Amniotic epithelial cell (primary cell): ENCODE measurements at regions not wholly inside any gene's neighbourhood (a gene's known extent, or its start where the extent isn't known, plus 50 kb on each side); places are given as distances from the start of the nearest gene placed in this dataset.

Experiments
- DNase-seq: peaks from one replicate; pipeline ENCODE4 v3.0.0-alpha.2; 2010; ENCODE audit warnings: low read depth

- no peak for DNase-seq
Observed at GRCh38 chr4:23660865-23661264, 229.0 kb downstream of the PPARGC1A start.

- no peak for DNase-seq
Observed at GRCh38 chr4:23654791-23655190, 235.1 kb downstream of the PPARGC1A start.

GRCh38 chr4:23648854-23649596 lies 240.8 kb downstream of the PPARGC1A start:
- no peak for DNase-seq

DNA sequence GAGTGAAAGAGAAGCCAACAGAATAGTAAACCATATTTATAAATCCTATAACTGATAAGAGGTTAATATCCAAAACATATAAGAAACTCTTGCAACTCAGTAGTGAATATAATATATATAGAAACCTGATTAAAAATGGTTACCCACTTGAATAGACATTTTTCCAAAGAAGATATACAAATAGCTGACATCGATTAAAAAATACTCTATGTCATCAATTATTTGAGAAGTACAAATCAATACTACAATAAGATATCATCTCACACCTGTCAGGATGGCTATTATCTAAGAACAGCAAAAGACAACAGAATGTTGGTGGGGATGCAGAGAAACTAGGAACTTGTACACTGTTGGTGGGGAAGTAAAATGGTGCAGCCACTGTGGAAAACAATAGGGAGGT lies 254.4 kb downstream of the PPARGC1A start:
- DNase-seq = no peak

- DNase-seq = no peak
Observed at GRCh38 chr4:23631255-23631950, 258.4 kb downstream of the PPARGC1A start.

DNA sequence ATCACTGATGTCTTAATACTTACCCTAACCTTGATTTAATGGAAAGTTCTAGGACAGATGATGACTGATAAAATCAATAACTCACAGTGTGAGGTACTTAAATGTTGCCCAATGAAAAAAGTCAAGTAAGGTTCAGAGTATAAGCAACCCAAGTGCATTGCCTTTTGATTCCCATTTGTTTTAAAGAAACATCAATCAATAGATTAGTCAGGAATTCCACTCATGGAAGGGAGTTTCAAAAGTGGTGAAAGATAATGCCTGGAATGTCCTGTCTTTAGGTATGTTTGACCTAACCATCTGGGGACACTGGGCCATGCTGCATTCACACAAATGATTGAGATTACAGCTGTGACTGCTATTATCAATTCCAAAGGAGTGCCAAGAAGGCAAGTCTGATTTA lies 259.7 kb downstream of the PPARGC1A start:
- DNase-seq = no peak

DNA sequence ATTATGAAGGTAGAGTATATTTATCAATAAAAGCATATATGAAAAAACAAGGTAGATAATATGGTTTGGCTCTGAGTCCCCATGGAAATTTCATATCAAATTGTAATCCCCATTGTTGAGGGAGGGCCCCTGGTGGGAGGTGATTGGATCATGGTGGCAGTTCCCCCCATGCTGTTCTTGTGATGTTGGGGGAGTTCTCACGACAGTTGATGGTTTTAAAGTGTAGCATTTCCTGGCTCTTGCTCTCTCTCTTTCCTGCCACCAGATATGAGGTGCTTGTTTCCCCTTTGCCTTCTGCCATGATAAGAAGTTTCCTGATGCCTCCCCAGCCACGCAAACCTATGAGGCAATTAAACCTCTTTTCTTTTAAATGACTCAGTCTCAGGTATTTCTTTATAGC lies 260.4 kb downstream of the PPARGC1A start:
- no peak for DNase-seq

- no peak for DNase-seq
Observed at GRCh38 chr4:23614284-23614892, 275.5 kb downstream of the PPARGC1A start.

GRCh38 chr4:23613782-23614181 lies 276.1 kb downstream of the PPARGC1A start:
- DNase-seq = no peak

DNA sequence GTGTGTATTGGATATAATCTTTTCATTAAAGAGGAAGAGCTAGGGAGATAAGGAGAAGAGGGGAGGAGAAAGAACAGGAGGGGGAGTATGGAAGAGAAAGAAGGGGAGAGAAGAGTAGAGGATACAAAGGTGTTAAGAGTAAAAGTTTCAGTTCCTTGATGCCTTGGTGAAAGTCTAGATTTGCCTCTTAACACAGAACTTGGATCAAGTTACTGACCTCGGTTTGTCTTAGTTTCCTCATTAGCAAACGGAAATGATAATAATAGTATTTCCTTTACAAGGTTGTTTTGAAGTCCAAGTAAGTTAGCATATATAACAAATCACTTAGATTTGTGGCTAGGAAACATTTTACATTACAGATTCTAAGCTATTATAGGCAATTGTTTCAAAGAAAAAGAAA lies 287.1 kb downstream of the PPARGC1A start:
- DNase-seq = no peak

GRCh38 chr4:23594125-23594524 lies 295.7 kb downstream of the PPARGC1A start:
- DNase-seq = no peak

- no peak for DNase-seq
Observed at GRCh38 chr4:23590431-23590830, 299.4 kb downstream of the PPARGC1A start.

DNA sequence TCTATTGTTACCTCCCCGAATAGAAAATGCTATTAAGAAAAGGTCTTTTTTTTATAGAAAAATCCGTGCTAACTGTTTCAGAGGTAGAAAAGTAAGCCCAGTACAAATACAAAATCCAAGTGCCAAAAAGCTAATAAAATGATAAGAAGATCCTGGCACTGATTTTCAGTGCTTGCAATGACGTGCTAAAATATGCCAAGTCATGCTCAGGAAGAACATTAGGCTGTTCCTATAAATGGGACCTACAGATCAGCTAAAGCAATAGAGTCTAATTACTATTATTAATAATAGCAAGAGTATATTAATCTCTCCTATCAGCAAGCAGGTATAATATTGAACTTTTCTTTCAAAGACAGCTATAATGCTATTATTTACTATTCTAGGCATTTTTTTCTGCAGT lies 305.8 kb downstream of the PPARGC1A start:
- no peak for DNase-seq

- no peak for DNase-seq
Observed at GRCh38 chr4:23582671-23583070, 307.2 kb downstream of the PPARGC1A start.

- DNase-seq = no peak
Observed at GRCh38 chr4:23579166-23579565, 310.7 kb downstream of the PPARGC1A start.

GRCh38 chr4:23577398-23577797 lies 312.4 kb downstream of the PPARGC1A start:
- no peak for DNase-seq

- DNase-seq = no peak
Observed at GRCh38 chr4:23572382-23572781, 317.5 kb downstream of the PPARGC1A start.

DNA sequence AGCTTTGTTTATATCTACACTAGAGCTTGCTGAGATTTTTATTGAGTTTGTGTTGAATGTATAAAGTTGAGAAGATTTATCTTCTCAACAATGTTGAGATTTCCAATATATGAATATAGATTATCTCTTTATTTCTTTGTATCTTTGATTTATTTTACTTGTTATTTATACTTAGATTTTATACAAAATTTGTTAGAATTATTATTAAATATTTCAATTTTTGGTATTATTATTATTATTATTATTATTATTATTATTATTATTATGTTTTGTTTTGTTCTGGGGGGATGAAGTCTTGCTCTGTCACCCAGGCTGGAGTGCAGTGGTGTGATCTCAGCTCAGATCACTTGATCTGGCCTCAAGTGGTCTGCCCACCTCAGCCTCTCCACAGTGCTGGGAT lies 322.5 kb downstream of the PPARGC1A start:
- no peak for DNase-seq

- no peak for DNase-seq
Observed at GRCh38 chr4:23560748-23561147, 329.1 kb downstream of the PPARGC1A start.

DNA sequence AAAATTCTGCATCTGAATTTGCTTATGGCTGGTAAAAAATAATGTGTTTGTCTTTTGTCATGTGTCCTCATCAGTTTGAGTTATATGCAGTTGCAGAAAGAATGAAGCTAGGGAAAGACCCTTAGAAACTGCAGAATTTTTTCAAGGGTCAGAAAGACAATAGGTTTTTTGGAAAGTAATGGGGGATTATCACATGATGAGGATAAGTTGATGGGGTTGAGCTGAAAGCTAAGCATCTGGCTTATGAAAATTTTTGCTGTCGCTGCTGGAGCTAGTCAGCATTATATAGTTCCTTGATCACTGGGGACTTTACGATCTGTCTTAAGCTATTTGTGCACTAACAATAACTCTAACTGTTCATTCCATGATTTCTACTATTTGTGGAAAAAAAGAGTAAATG lies 331.7 kb downstream of the PPARGC1A start:
- no peak for DNase-seq

GRCh38 chr4:23547601-23548000 lies 342.2 kb downstream of the PPARGC1A start:
- DNase-seq = no peak

- no peak for DNase-seq
Observed at GRCh38 chr4:23547096-23547495, 342.8 kb downstream of the PPARGC1A start.

GRCh38 chr4:23539969-23540569 lies 349.8 kb downstream of the PPARGC1A start:
- no peak for DNase-seq
